Panc1 (cell line): ENCODE measurements at regions not wholly inside any gene's neighbourhood (a gene's known extent, or its start where the extent isn't known, plus 50 kb on each side); places are given as distances from the start of the nearest gene placed in this dataset.

ENCODE experiments used
- POLR2AphosphoS5 ChIP-seq: IDR thresholded peaks from 2 replicates; pipeline ENCODE4 v1.6.1; 2012; ENCODE audit warnings: mild to moderate bottlenecking, low read depth, low read length, moderate library complexity
- SIN3A ChIP-seq: IDR thresholded peaks from 2 replicates; pipeline ENCODE4 v1.6.1; 2012; ENCODE audit warnings: low read depth, mild to moderate bottlenecking, low read length, moderate library complexity, borderline replicate concordance; ENCODE audit not compliant: insufficient read depth
- TF ChIP-seq, protein P1 (sequence below): fragments of 450-650 bp; IDR thresholded peaks from 2 replicates; pipeline ENCODE4 v1.5.1; 2017; ENCODE audit warnings: mild to moderate bottlenecking
- TF ChIP-seq, protein P2 (sequence below), 2 experiments: IDR thresholded peaks; 2 replicates each; pipeline ENCODE4 v1.6.1; 2011 to 2012; ENCODE audit warnings: low read depth in 2 of 2, control low read depth in 1 of 2, low read length in 1 of 2, mild to moderate bottlenecking in 1 of 2, moderate library complexity in 1 of 2; ENCODE audit not compliant: insufficient read depth in 1 of 2

DNA sequence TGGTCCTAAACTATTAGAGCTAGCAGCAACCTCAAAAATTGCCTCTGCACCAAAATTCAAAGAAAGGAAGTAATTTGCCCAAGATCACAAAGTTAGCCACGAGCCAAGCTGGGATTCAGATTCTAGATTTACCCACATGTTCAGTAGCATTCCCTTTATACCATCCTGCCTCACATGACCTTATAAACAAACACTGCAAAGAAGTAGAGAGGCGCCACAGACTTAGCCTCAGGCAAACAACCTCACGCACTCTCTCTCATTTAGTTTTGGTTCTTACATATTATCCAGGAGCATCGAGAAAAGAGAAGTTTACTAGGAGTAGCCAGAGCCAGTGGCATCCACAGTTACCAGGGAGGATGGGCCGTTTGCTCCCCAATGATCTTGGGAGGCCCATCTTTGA, 226.6 kb downstream of the OSR1 start:
- TF ChIP-seq, protein P1, sequence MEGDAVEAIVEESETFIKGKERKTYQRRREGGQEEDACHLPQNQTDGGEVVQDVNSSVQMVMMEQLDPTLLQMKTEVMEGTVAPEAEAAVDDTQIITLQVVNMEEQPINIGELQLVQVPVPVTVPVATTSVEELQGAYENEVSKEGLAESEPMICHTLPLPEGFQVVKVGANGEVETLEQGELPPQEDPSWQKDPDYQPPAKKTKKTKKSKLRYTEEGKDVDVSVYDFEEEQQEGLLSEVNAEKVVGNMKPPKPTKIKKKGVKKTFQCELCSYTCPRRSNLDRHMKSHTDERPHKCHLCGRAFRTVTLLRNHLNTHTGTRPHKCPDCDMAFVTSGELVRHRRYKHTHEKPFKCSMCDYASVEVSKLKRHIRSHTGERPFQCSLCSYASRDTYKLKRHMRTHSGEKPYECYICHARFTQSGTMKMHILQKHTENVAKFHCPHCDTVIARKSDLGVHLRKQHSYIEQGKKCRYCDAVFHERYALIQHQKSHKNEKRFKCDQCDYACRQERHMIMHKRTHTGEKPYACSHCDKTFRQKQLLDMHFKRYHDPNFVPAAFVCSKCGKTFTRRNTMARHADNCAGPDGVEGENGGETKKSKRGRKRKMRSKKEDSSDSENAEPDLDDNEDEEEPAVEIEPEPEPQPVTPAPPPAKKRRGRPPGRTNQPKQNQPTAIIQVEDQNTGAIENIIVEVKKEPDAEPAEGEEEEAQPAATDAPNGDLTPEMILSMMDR, result no peak
- TF ChIP-seq POLR2AphosphoS5, result no peak
- no peak for TF ChIP-seq SIN3A
- TF ChIP-seq, protein P2, sequence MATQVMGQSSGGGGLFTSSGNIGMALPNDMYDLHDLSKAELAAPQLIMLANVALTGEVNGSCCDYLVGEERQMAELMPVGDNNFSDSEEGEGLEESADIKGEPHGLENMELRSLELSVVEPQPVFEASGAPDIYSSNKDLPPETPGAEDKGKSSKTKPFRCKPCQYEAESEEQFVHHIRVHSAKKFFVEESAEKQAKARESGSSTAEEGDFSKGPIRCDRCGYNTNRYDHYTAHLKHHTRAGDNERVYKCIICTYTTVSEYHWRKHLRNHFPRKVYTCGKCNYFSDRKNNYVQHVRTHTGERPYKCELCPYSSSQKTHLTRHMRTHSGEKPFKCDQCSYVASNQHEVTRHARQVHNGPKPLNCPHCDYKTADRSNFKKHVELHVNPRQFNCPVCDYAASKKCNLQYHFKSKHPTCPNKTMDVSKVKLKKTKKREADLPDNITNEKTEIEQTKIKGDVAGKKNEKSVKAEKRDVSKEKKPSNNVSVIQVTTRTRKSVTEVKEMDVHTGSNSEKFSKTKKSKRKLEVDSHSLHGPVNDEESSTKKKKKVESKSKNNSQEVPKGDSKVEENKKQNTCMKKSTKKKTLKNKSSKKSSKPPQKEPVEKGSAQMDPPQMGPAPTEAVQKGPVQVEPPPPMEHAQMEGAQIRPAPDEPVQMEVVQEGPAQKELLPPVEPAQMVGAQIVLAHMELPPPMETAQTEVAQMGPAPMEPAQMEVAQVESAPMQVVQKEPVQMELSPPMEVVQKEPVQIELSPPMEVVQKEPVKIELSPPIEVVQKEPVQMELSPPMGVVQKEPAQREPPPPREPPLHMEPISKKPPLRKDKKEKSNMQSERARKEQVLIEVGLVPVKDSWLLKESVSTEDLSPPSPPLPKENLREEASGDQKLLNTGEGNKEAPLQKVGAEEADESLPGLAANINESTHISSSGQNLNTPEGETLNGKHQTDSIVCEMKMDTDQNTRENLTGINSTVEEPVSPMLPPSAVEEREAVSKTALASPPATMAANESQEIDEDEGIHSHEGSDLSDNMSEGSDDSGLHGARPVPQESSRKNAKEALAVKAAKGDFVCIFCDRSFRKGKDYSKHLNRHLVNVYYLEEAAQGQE (IDR thresholded peaks at IDR 0.05; ENCODE audit: insufficient read depth in 1 of 2, low read depth in 2 of 2, low read length in 1 of 2), result no peak
